DND-41 (cell line): ENCODE measurements at regions not wholly inside any gene's neighbourhood (a gene's known extent, or its start where the extent isn't known, plus 50 kb on each side); places are given as distances from the start of the nearest gene placed in this dataset.

Experiments
- EZH2 ChIP-seq: IDR thresholded peaks from 3 replicates; pipeline ENCODE4 v1.6.1; 2012; ENCODE audit warnings: borderline replicate concordance, low read depth, mild to moderate bottlenecking, moderate library complexity, low read length, inconsistent platforms; ENCODE audit not compliant: severe bottlenecking
- TF ChIP-seq, protein P1 (sequence below): IDR thresholded peaks from 2 replicates; pipeline ENCODE4 v1.5.1; 2012; ENCODE audit warnings: borderline replicate concordance, low read length, moderate library complexity, mild to moderate bottlenecking; ENCODE audit not compliant: poor library complexity, severe bottlenecking; ENCODE audit errors: extremely low read depth

DNA sequence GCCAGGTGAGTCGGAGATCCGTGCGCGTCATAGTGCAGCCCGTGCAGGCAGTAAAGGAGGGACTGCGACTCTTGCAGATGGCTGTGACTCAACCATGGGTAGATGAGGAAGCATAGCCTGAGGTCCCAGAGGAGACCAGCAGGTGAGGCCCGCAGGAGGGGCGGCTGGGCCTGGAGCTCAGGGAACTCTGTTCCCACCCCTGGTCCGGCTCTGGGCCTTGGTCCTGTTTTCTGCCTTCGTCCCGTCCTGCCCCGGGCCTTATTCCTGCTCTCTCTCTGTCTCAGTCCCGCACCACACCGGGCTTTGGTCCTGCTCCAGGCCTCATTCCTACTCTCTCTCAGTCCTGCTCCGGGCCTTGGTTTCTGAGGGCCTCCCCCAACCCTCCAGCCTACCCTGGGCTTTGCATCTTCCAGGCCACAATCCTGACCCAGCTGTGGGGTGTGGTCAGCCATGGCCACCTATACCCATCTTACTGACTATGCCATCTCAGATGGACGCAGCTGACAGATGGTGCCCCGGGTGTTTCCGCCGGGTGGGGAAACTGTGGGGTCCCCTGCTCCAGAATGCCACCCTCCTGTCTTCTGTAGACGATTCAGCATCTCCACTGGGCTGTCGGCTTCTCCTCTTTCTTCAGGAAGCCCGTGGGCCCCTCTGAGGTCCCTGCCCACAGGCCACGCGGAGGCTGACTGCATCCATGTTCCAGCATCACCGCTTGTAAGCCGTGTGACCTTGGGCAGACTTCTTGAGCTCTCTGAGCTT, 1134.1 kb downstream of the BRD1 start:
- TF ChIP-seq, protein P1, sequence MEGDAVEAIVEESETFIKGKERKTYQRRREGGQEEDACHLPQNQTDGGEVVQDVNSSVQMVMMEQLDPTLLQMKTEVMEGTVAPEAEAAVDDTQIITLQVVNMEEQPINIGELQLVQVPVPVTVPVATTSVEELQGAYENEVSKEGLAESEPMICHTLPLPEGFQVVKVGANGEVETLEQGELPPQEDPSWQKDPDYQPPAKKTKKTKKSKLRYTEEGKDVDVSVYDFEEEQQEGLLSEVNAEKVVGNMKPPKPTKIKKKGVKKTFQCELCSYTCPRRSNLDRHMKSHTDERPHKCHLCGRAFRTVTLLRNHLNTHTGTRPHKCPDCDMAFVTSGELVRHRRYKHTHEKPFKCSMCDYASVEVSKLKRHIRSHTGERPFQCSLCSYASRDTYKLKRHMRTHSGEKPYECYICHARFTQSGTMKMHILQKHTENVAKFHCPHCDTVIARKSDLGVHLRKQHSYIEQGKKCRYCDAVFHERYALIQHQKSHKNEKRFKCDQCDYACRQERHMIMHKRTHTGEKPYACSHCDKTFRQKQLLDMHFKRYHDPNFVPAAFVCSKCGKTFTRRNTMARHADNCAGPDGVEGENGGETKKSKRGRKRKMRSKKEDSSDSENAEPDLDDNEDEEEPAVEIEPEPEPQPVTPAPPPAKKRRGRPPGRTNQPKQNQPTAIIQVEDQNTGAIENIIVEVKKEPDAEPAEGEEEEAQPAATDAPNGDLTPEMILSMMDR: no peak
- TF ChIP-seq EZH2: no peak
